ENCODE measurements at regions not wholly inside any gene's neighbourhood (a gene's known extent, or its start where the extent isn't known, plus 50 kb on each side); places are given as distances from the start of the nearest gene placed in this dataset.

GRCh38 chr7:8975681-8976080 lies 542.3 kb downstream of the NXPH1 start:
- Mint-ChIP-seq H3K4me1 (no peaks in the 10 kb centered on the region), H3K27ac (no peak overlapping the region), H3K36me3 (no peaks in the 10 kb centered on the region), H3K27me3 (no peaks in the 10 kb centered on the region), H3K4me3 (no peak overlapping the region), H3K9me3 (peaks cover 2% of the 10 kb centered on the region)
- no peak for DNase-seq
- CTCF ChIA-PET = no interaction called here

- Mint-ChIP-seq H3K9me3 (peaks cover 11% of the 10 kb centered on the region), H3K4me3 (no peak overlapping the region), H3K27me3 (no peaks in the 10 kb centered on the region), H3K4me1 (no peaks in the 10 kb centered on the region), H3K36me3 (no peaks in the 10 kb centered on the region), H3K27ac (no peak overlapping the region)
- DNase-seq = no peak
- CTCF ChIA-PET = no interaction called here
Observed at GRCh38 chr7:8982338-8982992, 549.1 kb downstream of the NXPH1 start.

- Mint-ChIP-seq H3K27me3 (no peaks in the 10 kb centered on the region), H3K4me1 (no peaks in the 10 kb centered on the region), H3K27ac (no peak overlapping the region), H3K4me3 (no peak overlapping the region), H3K9me3 (peaks cover 9% of the 10 kb centered on the region), H3K36me3 (no peaks in the 10 kb centered on the region)
- CTCF ChIA-PET = no interaction called here
- DNase-seq = no peak
Observed at GRCh38 chr7:8985255-8985654, 551.8 kb downstream of the NXPH1 start.

- DNase-seq = no peak
- Mint-ChIP-seq H3K27me3 (no peaks in the 10 kb centered on the region), H3K27ac (no peak overlapping the region), H3K36me3 (no peaks in the 10 kb centered on the region), H3K9me3 (peaks cover 4% of the 10 kb centered on the region), H3K4me3 (no peak overlapping the region), H3K4me1 (no peaks in the 10 kb centered on the region)
- CTCF ChIA-PET = no interaction called here
Observed at GRCh38 chr7:8988267-8988666, 554.9 kb downstream of the NXPH1 start.

- H3K4me3 Mint-ChIP-seq = no peak overlapping the region
- no peaks in the 10 kb centered on the region for H3K27me3 Mint-ChIP-seq
- H3K4me1 Mint-ChIP-seq = no peaks in the 10 kb centered on the region
- CTCF ChIA-PET = no interaction called here
- no peaks in the 10 kb centered on the region for H3K36me3 Mint-ChIP-seq
- H3K9me3 Mint-ChIP-seq = peaks cover 4% of the 10 kb centered on the region
- no peak overlapping the region for H3K27ac Mint-ChIP-seq
- no peak for DNase-seq
Observed at GRCh38 chr7:8991159-8991558, 557.8 kb downstream of the NXPH1 start.

- H3K27ac Mint-ChIP-seq = no peak overlapping the region
- H3K36me3 Mint-ChIP-seq = no peaks in the 10 kb centered on the region
- H3K9me3 Mint-ChIP-seq = peaks cover 3% of the 10 kb centered on the region
- H3K4me1 Mint-ChIP-seq = no peaks in the 10 kb centered on the region
- H3K27me3 Mint-ChIP-seq = no peaks in the 10 kb centered on the region
- no peak for DNase-seq
- H3K4me3 Mint-ChIP-seq = no peak overlapping the region
- CTCF ChIA-PET = no interaction called here
Observed at GRCh38 chr7:8998762-8999161, 565.4 kb downstream of the NXPH1 start.

GRCh38 chr7:9013940-9014339 lies 580.5 kb downstream of the NXPH1 start:
- no peak for DNase-seq
- Mint-ChIP-seq H3K4me3 (no peak overlapping the region), H3K9me3 (peaks cover 15% of the 10 kb centered on the region), H3K27ac (no peak overlapping the region), H3K27me3 (no peaks in the 10 kb centered on the region), H3K4me1 (no peaks in the 10 kb centered on the region), H3K36me3 (no peaks in the 10 kb centered on the region)
- CTCF ChIA-PET = no interaction called here

GRCh38 chr7:9017286-9017685 lies 583.9 kb downstream of the NXPH1 start:
- CTCF ChIA-PET = no interaction called here
- no peaks in the 10 kb centered on the region for H3K27me3 Mint-ChIP-seq
- H3K9me3 Mint-ChIP-seq = peaks cover 16% of the 10 kb centered on the region
- no peak for DNase-seq
- H3K36me3 Mint-ChIP-seq = no peaks in the 10 kb centered on the region
- no peak overlapping the region for H3K4me3 Mint-ChIP-seq
- no peak overlapping the region for H3K27ac Mint-ChIP-seq
- H3K4me1 Mint-ChIP-seq = no peaks in the 10 kb centered on the region

- H3K27ac Mint-ChIP-seq = no peak overlapping the region
- no peaks in the 10 kb centered on the region for H3K27me3 Mint-ChIP-seq
- no peak for DNase-seq
- H3K36me3 Mint-ChIP-seq = no peaks in the 10 kb centered on the region
- H3K9me3 Mint-ChIP-seq = peaks cover 20% of the 10 kb centered on the region
- H3K4me3 Mint-ChIP-seq = no peak overlapping the region
- CTCF ChIA-PET = no interaction called here
- H3K4me1 Mint-ChIP-seq = no peaks in the 10 kb centered on the region
Observed at GRCh38 chr7:9022456-9022855, 589.0 kb downstream of the NXPH1 start.

GRCh38 chr7:9023675-9024294 lies 590.4 kb downstream of the NXPH1 start:
- no peak overlapping the region for H3K27ac Mint-ChIP-seq
- no peak for DNase-seq
- H3K9me3 Mint-ChIP-seq = peaks cover 21% of the 10 kb centered on the region
- no peaks in the 10 kb centered on the region for H3K4me1 Mint-ChIP-seq
- CTCF ChIA-PET = no interaction called here
- H3K27me3 Mint-ChIP-seq = no peaks in the 10 kb centered on the region
- H3K4me3 Mint-ChIP-seq = no peak overlapping the region
- H3K36me3 Mint-ChIP-seq = no peaks in the 10 kb centered on the region

- no peaks in the 10 kb centered on the region for H3K4me1 Mint-ChIP-seq
- peaks cover 17% of the 10 kb centered on the region for H3K9me3 Mint-ChIP-seq
- no peaks in the 10 kb centered on the region for H3K27me3 Mint-ChIP-seq
- no peak for DNase-seq
- CTCF ChIA-PET = no interaction called here
- no peaks in the 10 kb centered on the region for H3K36me3 Mint-ChIP-seq
- no peak overlapping the region for H3K27ac Mint-ChIP-seq
- no peak overlapping the region for H3K4me3 Mint-ChIP-seq
Observed at GRCh38 chr7:9026121-9026520, 592.7 kb downstream of the NXPH1 start.

GRCh38 chr7:9028012-9028411 lies 594.6 kb downstream of the NXPH1 start:
- H3K4me3 Mint-ChIP-seq = no peak overlapping the region
- CTCF ChIA-PET = no interaction called here
- H3K27me3 Mint-ChIP-seq = no peaks in the 10 kb centered on the region
- H3K27ac Mint-ChIP-seq = no peak overlapping the region
- H3K4me1 Mint-ChIP-seq = no peaks in the 10 kb centered on the region
- no peak for DNase-seq
- no peaks in the 10 kb centered on the region for H3K36me3 Mint-ChIP-seq
- H3K9me3 Mint-ChIP-seq = peaks cover 17% of the 10 kb centered on the region

- CTCF ChIA-PET = interaction anchor here (0.6 kb wide), 1 partner anchor 63 kb away, joined by 3 read pairs; no protein-coding TSS in a partner anchor
- DNase-seq = no peak
- no peaks in the 10 kb centered on the region for H3K27me3 Mint-ChIP-seq
- H3K36me3 Mint-ChIP-seq = no peaks in the 10 kb centered on the region
- H3K4me1 Mint-ChIP-seq = no peaks in the 10 kb centered on the region
- H3K9me3 Mint-ChIP-seq = peaks cover 16% of the 10 kb centered on the region
- H3K4me3 Mint-ChIP-seq = no peak overlapping the region
- no peak overlapping the region for H3K27ac Mint-ChIP-seq
Observed at GRCh38 chr7:9029681-9030530, 596.5 kb downstream of the NXPH1 start.

GRCh38 chr7:9030976-9031375 lies 597.6 kb downstream of the NXPH1 start:
- Mint-ChIP-seq H3K27me3 (no peaks in the 10 kb centered on the region), H3K27ac (no peak overlapping the region), H3K4me1 (no peaks in the 10 kb centered on the region), H3K36me3 (no peaks in the 10 kb centered on the region), H3K4me3 (no peak overlapping the region), H3K9me3 (peaks cover 11% of the 10 kb centered on the region)
- DNase-seq = no peak
- CTCF ChIA-PET = no interaction called here

- H3K36me3 Mint-ChIP-seq = no peaks in the 10 kb centered on the region
- CTCF ChIA-PET = no interaction called here
- no peak overlapping the region for H3K4me3 Mint-ChIP-seq
- no peaks in the 10 kb centered on the region for H3K4me1 Mint-ChIP-seq
- no peak overlapping the region for H3K27ac Mint-ChIP-seq
- H3K27me3 Mint-ChIP-seq = no peaks in the 10 kb centered on the region
- peaks cover 11% of the 10 kb centered on the region for H3K9me3 Mint-ChIP-seq
- no peak for DNase-seq
Observed at GRCh38 chr7:9031386-9031785, 598.0 kb downstream of the NXPH1 start.
